ENCODE measurements at regions not wholly inside any gene's neighbourhood (a gene's known extent, or its start where the extent isn't known, plus 50 kb on each side); places are given as distances from the start of the nearest gene placed in this dataset.

DNA sequence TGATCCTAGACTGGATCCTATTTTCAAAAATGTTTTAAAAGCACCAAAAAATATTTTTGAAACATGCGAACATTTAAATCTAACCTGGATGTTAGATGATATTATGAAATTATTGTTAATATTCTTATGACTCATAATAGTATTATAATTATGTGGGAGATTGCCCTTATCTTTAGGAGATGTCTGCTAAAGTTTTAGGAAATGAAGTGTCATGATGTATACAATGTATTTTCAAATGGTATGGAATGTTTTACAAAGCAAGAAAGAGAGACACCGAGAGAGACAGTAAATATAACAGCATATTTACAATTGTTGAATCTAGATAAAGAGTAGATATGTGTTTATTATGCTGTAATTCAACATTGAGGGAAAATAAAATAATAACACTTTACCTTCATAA, 455.9 kb downstream of the ACTL7B start:
- TF ChIP-seq ZNF274 (IDR thresholded peaks at IDR 0.05; ENCODE audit: low read depth, low read length) (no peak), YY1 (IDR thresholded peaks at IDR 0.05; ENCODE audit: insufficient read depth, insufficient read length) (no peak)

All from NT2/D1 (cell line).